Stimulated activated CD4-positive, alpha-beta T cell treated with anti-CD3 and anti-CD28 coated beads, TNF-alpha, amount 100 ng/mL, for 48 hours (primary cell): ENCODE measurements at regions not wholly inside any gene's neighbourhood (a gene's known extent, or its start where the extent isn't known, plus 50 kb on each side); places are given as distances from the start of the nearest gene placed in this dataset.

Source experiments
- DNase-seq, 3 donors: peaks; one replicate each; pipeline ENCODE4 v3.0.0-alpha.2; 2020; ENCODE audit warnings: low read depth in 3 of 3

- DNase-seq, result no peak
Observed at GRCh38 chr2:4840791-4841190, 851.4 kb upstream of the SOX11 start.

GRCh38 chr2:4844881-4845280 is 847.3 kb upstream of the SOX11 start:
- DNase-seq, result no peak

GRCh38 chr2:4862031-4862430 is 830.2 kb upstream of the SOX11 start:
- DNase-seq, result no peak

- DNase-seq, result no peak
Observed at GRCh38 chr2:4866198-4866597, 826.0 kb upstream of the SOX11 start.

- no peak for DNase-seq
Observed at GRCh38 chr2:4868466-4868865, 823.7 kb upstream of the SOX11 start.

- DNase-seq, result no peak
Observed at GRCh38 chr2:4869154-4869553, 823.0 kb upstream of the SOX11 start.

GRCh38 chr2:4873364-4873763 is 818.8 kb upstream of the SOX11 start:
- DNase-seq, result no peak

- no peak for DNase-seq
Observed at GRCh38 chr2:4873876-4874593, 818.1 kb upstream of the SOX11 start.

GRCh38 chr2:4882421-4882820 is 809.8 kb upstream of the SOX11 start:
- DNase-seq, result no peak

GRCh38 chr2:4882941-4883340 is 809.2 kb upstream of the SOX11 start:
- DNase-seq, result no peak

- no peak for DNase-seq
Observed at GRCh38 chr2:4883375-4883774, 808.8 kb upstream of the SOX11 start.

GRCh38 chr2:4884117-4884571 is 808.0 kb upstream of the SOX11 start:
- no peak for DNase-seq

GRCh38 chr2:4891394-4891793 is 800.8 kb upstream of the SOX11 start:
- DNase-seq, result no peak

- DNase-seq, result no peak
Observed at GRCh38 chr2:4895371-4895770, 796.8 kb upstream of the SOX11 start.

GRCh38 chr2:4898706-4899105 is 793.5 kb upstream of the SOX11 start:
- DNase-seq, result no peak

- DNase-seq, result no peak
Observed at GRCh38 chr2:4900242-4900641, 791.9 kb upstream of the SOX11 start.

- no peak for DNase-seq
Observed at GRCh38 chr2:4900861-4901770, 791.1 kb upstream of the SOX11 start.

- no peak for DNase-seq
Observed at GRCh38 chr2:4903656-4904348, 788.4 kb upstream of the SOX11 start.

- no peak for DNase-seq
Observed at GRCh38 chr2:4908461-4908860, 783.7 kb upstream of the SOX11 start.

- no peak for DNase-seq
Observed at GRCh38 chr2:4909346-4910009, 782.7 kb upstream of the SOX11 start.

GRCh38 chr2:4914036-4914435 is 778.1 kb upstream of the SOX11 start:
- no peak for DNase-seq

GRCh38 chr2:4914551-4914950 is 777.6 kb upstream of the SOX11 start:
- no peak for DNase-seq
